ENCODE measurements at regions not wholly inside any gene's neighbourhood (a gene's known extent, or its start where the extent isn't known, plus 50 kb on each side); places are given as distances from the start of the nearest gene placed in this dataset.

DNA sequence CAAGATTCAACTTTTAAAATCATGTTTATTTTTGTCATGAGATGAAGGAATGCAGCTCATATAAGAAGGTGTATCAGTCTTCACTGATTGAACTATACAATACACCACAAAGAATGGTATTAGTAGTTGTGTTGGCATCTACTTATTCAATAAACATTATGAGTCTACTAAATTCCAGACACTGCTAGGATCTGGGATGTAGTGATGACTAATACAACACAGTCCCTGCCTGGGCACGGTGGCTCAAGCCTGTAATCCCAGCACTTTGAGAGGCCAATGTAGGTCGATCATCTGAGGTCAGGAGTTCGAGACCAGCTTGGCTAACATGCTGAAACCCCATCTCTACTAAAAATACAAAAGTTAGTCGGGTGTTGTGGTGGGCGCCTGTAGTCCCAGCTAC lies 171.4 kb upstream of the NFIB start:
- TF ChIP-seq POLR2AphosphoS5 (IDR thresholded peaks at IDR 0.05; ENCODE audit: insufficient read depth, low read depth, low read length): no peak
- TF ChIP-seq, protein P1, sequence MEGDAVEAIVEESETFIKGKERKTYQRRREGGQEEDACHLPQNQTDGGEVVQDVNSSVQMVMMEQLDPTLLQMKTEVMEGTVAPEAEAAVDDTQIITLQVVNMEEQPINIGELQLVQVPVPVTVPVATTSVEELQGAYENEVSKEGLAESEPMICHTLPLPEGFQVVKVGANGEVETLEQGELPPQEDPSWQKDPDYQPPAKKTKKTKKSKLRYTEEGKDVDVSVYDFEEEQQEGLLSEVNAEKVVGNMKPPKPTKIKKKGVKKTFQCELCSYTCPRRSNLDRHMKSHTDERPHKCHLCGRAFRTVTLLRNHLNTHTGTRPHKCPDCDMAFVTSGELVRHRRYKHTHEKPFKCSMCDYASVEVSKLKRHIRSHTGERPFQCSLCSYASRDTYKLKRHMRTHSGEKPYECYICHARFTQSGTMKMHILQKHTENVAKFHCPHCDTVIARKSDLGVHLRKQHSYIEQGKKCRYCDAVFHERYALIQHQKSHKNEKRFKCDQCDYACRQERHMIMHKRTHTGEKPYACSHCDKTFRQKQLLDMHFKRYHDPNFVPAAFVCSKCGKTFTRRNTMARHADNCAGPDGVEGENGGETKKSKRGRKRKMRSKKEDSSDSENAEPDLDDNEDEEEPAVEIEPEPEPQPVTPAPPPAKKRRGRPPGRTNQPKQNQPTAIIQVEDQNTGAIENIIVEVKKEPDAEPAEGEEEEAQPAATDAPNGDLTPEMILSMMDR (IDR thresholded peaks at IDR 0.05; ENCODE audit: extremely low read depth in 1 of 2, insufficient read depth in 1 of 2, low read depth in 1 of 2, low read length in 2 of 2): no peak
